ENCODE measurements at regions not wholly inside any gene's neighbourhood (a gene's known extent, or its start where the extent isn't known, plus 50 kb on each side); places are given as distances from the start of the nearest gene placed in this dataset.
A peak's percentile ranks its signal among the peaks of the same experiment; 100 is the strongest.

GRCh38 chr6:80468398-80468797, 361.9 kb downstream of the BCKDHB start:
- TF ChIP-seq ZFX (IDR thresholded peaks at IDR 0.05; ENCODE audit: borderline replicate concordance) (no peak), CTCF (IDR thresholded peaks at IDR 0.05) (no peak)

GRCh38 chr6:80467408-80467807, 360.9 kb downstream of the BCKDHB start:
- TF ChIP-seq CTCF (IDR thresholded peaks at IDR 0.05) (no peak), ZFX (IDR thresholded peaks at IDR 0.05; ENCODE audit: borderline replicate concordance) (no peak)

More at GRCh38 chr6:80468398-80468797, 361.9 kb downstream of the BCKDHB start:
- peak overlapping the region; percentile 59 for H3K27ac ChIP-seq

GRCh38 chr6:80466981-80467380, 360.5 kb downstream of the BCKDHB start:
- no peak overlapping the region for H3K27ac ChIP-seq
- TF ChIP-seq CTCF (IDR thresholded peaks at IDR 0.05) = no peak
- TF ChIP-seq ZFX (IDR thresholded peaks at IDR 0.05; ENCODE audit: borderline replicate concordance) = no peak

More at GRCh38 chr6:80467408-80467807, 360.9 kb downstream of the BCKDHB start:
- no peak overlapping the region for H3K27ac ChIP-seq

GRCh38 chr6:80465513-80465912, 359.0 kb downstream of the BCKDHB start:
- no peak overlapping the region for H3K27ac ChIP-seq
- no peak for TF ChIP-seq ZFX (IDR thresholded peaks at IDR 0.05; ENCODE audit: borderline replicate concordance)
- no peak for TF ChIP-seq CTCF (IDR thresholded peaks at IDR 0.05)

GRCh38 chr6:80464901-80465300, 358.4 kb downstream of the BCKDHB start:
- H3K27ac ChIP-seq = no peak overlapping the region
- TF ChIP-seq ZFX (IDR thresholded peaks at IDR 0.05; ENCODE audit: borderline replicate concordance) (no peak), CTCF (IDR thresholded peaks at IDR 0.05) (no peak)

GRCh38 chr6:80463197-80463596, 356.7 kb downstream of the BCKDHB start:
- no peak overlapping the region for H3K27ac ChIP-seq
- TF ChIP-seq CTCF (IDR thresholded peaks at IDR 0.05) = no peak
- TF ChIP-seq ZFX (IDR thresholded peaks at IDR 0.05; ENCODE audit: borderline replicate concordance) = no peak

GRCh38 chr6:80460257-80460865, 353.9 kb downstream of the BCKDHB start:
- H3K27ac ChIP-seq = no peak overlapping the region
- TF ChIP-seq ZFX (IDR thresholded peaks at IDR 0.05; ENCODE audit: borderline replicate concordance) = no peak
- TF ChIP-seq CTCF (IDR thresholded peaks at IDR 0.05) = no peak

Measured in 22Rv1 (cell line).